GM19468 (cell line): ENCODE measurements at regions not wholly inside any gene's neighbourhood (a gene's known extent, or its start where the extent isn't known, plus 50 kb on each side); places are given as distances from the start of the nearest gene placed in this dataset.

Source experiments
- ATAC-seq: cut with Tn5 transposase; IDR thresholded peaks from one replicate; pipeline ENCODE4 v1.9.1; 2021; ENCODE audit warnings: mild to moderate bottlenecking, moderate library complexity, moderate number of reproducible peaks; ENCODE audit not compliant: unreplicated experiment; ENCODE audit errors: extremely low read depth

GRCh38 chr11:130814440-130815096 is 101.7 kb downstream of the SNX19 start:
- no peak for ATAC-seq

- no peak for ATAC-seq
Measured at GRCh38 chr11:130815097-130815802, 101.0 kb downstream of the SNX19 start.

- no peak for ATAC-seq
Measured at GRCh38 chr11:130815956-130816355, 100.3 kb downstream of the SNX19 start.

GRCh38 chr11:130816546-130817329 is 99.5 kb downstream of the SNX19 start:
- no peak for ATAC-seq

GRCh38 chr11:130817330-130817944 is 98.8 kb downstream of the SNX19 start:
- no peak for ATAC-seq

- no peak for ATAC-seq
Measured at GRCh38 chr11:130819625-130820024, 96.7 kb downstream of the SNX19 start.
